ENCODE measurements at regions not wholly inside any gene's neighbourhood (a gene's known extent, or its start where the extent isn't known, plus 50 kb on each side); places are given as distances from the start of the nearest gene placed in this dataset.

- no peak overlapping the region for H3K27ac Mint-ChIP-seq (ENCODE audit: low read depth, unreplicated experiment)
- no peak overlapping the region for H3K4me3 Mint-ChIP-seq (ENCODE audit: unreplicated experiment)
- no peak for TF ChIP-seq CTCF (IDR thresholded peaks at IDR 0.05; ENCODE audit: unreplicated experiment)
- H3K9me3 Mint-ChIP-seq (ENCODE audit: unreplicated experiment) = no peaks in the 10 kb centered on the region
- no peaks in the 10 kb centered on the region for H3K27me3 Mint-ChIP-seq (ENCODE audit: insufficient read depth, unreplicated experiment)
- intact Hi-C loops (cut with micrococcal nuclease) = no loop called here
- no peaks in the 10 kb centered on the region for H3K4me1 Mint-ChIP-seq (ENCODE audit: insufficient read depth, unreplicated experiment)
- H3K36me3 Mint-ChIP-seq (ENCODE audit: insufficient read depth, unreplicated experiment) = no peaks in the 10 kb centered on the region
- ChIA-PET CTCF (no interaction called here), POLR2A (no interaction called here)
- DNase-seq (ENCODE audit: unreplicated experiment) = no peak
- no TSS peak for BruUV-seq (replicated peaks)
Measured at GRCh38 chr5:173522518-173522917, 93.9 kb downstream of the BOD1 start.

DNA sequence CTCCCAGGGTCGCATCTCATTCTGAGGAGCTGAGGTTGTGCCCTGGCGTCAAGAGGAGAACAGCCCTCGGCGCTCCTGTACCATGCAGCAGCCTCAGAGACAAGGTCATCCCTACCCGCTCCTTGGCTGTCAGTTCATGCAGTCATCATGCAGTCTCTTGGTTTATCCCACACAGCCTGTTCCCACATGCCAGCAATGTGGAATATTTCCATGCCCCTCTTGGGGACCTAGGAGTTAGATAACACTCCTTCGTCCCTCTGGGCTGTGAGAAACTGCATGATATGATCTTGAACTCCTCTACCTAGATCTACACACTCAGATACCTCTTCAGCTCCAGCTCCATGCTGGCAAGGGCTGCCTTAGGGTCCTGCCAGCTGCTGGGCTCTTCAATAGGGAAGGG is 97.6 kb downstream of the BOD1 start:
- POLR2A ChIA-PET = interaction anchor here (0.8 kb wide), 1 partner anchor 46 kb away, joined by 3 read pairs; no protein-coding TSS in a partner anchor
- no peak for DNase-seq (ENCODE audit: unreplicated experiment)
- H3K36me3 Mint-ChIP-seq (ENCODE audit: insufficient read depth, unreplicated experiment) = no peaks in the 10 kb centered on the region
- CTCF ChIA-PET = interaction anchor here (0.6 kb wide), 1 partner anchor 51 kb away, joined by 4 read pairs; no protein-coding TSS in a partner anchor
- no TSS peak for BruUV-seq (replicated peaks)
- no peaks in the 10 kb centered on the region for H3K27me3 Mint-ChIP-seq (ENCODE audit: insufficient read depth, unreplicated experiment)
- no peaks in the 10 kb centered on the region for H3K4me1 Mint-ChIP-seq (ENCODE audit: insufficient read depth, unreplicated experiment)
- no peak overlapping the region for H3K27ac Mint-ChIP-seq (ENCODE audit: low read depth, unreplicated experiment)
- H3K4me3 Mint-ChIP-seq (ENCODE audit: unreplicated experiment) = no peak overlapping the region
- H3K9me3 Mint-ChIP-seq (ENCODE audit: unreplicated experiment) = no peaks in the 10 kb centered on the region
- intact Hi-C loops (cut with micrococcal nuclease) = no loop called here
- no peak for TF ChIP-seq CTCF (IDR thresholded peaks at IDR 0.05; ENCODE audit: unreplicated experiment)

- Mint-ChIP-seq H3K4me1 (ENCODE audit: insufficient read depth, unreplicated experiment) (no peaks in the 10 kb centered on the region), H3K36me3 (ENCODE audit: insufficient read depth, unreplicated experiment) (no peaks in the 10 kb centered on the region), H3K27ac (ENCODE audit: low read depth, unreplicated experiment) (no peak overlapping the region), H3K4me3 (ENCODE audit: unreplicated experiment) (no peak overlapping the region), H3K9me3 (ENCODE audit: unreplicated experiment) (no peaks in the 10 kb centered on the region), H3K27me3 (ENCODE audit: insufficient read depth, unreplicated experiment) (no peaks in the 10 kb centered on the region)
- POLR2A ChIA-PET = no interaction called here
- DNase-seq (ENCODE audit: unreplicated experiment) = no peak
- no TSS peak for BruUV-seq (replicated peaks)
- TF ChIP-seq CTCF (IDR thresholded peaks at IDR 0.05; ENCODE audit: unreplicated experiment) = no peak
- CTCF ChIA-PET = no interaction called here
- intact Hi-C loops (cut with micrococcal nuclease) = no loop called here
Measured at GRCh38 chr5:173517648-173518047, 98.8 kb downstream of the BOD1 start.

GRCh38 chr5:173515526-173515925 is 100.9 kb downstream of the BOD1 start:
- no TSS peak for BruUV-seq (replicated peaks)
- no peak for TF ChIP-seq CTCF (IDR thresholded peaks at IDR 0.05; ENCODE audit: unreplicated experiment)
- ChIA-PET POLR2A (interaction anchor here (0.5 to 1.9 kb wide), 4 partner anchors 30 to 52 kb away, joined by 3 to 5 read pairs (median 4); no protein-coding TSS in a partner anchor), CTCF (interaction anchor here (0.6 to 1.2 kb wide), 6 partner anchors 10 to 223 kb away, joined by 3 to 4 read pairs (median 3); no protein-coding TSS in a partner anchor)
- H3K27me3 Mint-ChIP-seq (ENCODE audit: insufficient read depth, unreplicated experiment) = no peaks in the 10 kb centered on the region
- no peaks in the 10 kb centered on the region for H3K9me3 Mint-ChIP-seq (ENCODE audit: unreplicated experiment)
- peak; percentile 64 for DNase-seq (ENCODE audit: unreplicated experiment)
- H3K27ac Mint-ChIP-seq (ENCODE audit: low read depth, unreplicated experiment) = peak overlapping the region; percentile 5
- no peak overlapping the region for H3K4me3 Mint-ChIP-seq (ENCODE audit: unreplicated experiment)
- no peaks in the 10 kb centered on the region for H3K4me1 Mint-ChIP-seq (ENCODE audit: insufficient read depth, unreplicated experiment)
- intact Hi-C loops (cut with micrococcal nuclease) = no loop called here
- no peaks in the 10 kb centered on the region for H3K36me3 Mint-ChIP-seq (ENCODE audit: insufficient read depth, unreplicated experiment)

All from MCF 10A (cell line).